Stimulated activated CD8-positive, alpha-beta memory T cell treated with anti-CD3 and anti-CD28 coated beads, Interleukin-4, amount 100 ng/mL, for 4 hours (primary cell): ENCODE measurements at regions not wholly inside any gene's neighbourhood (a gene's known extent, or its start where the extent isn't known, plus 50 kb on each side); places are given as distances from the start of the nearest gene placed in this dataset.

Source experiments
- DNase-seq, 2 donors: peaks; one replicate each; pipeline ENCODE4 v3.0.0-alpha.2; 2020; ENCODE audit warnings: low read depth in 2 of 2, low spot score in 1 of 2

- no peak for DNase-seq
Measured at GRCh38 chr10:100612601-100613595, 77.2 kb downstream of the HIF1AN start.

- no peak for DNase-seq
Measured at GRCh38 chr10:100613846-100614245, 78.1 kb downstream of the HIF1AN start.

GRCh38 chr10:100614429-100615095, 78.8 kb downstream of the HIF1AN start:
- no peak for DNase-seq

- no peak for DNase-seq
Measured at GRCh38 chr10:100615241-100615640, 79.5 kb downstream of the HIF1AN start.

- DNase-seq, result no peak
Measured at GRCh38 chr10:100615908-100616307, 80.2 kb downstream of the HIF1AN start.

GRCh38 chr10:100618091-100618615, 82.4 kb downstream of the HIF1AN start:
- DNase-seq, result no peak

GRCh38 chr10:100618632-100619255, 83.0 kb downstream of the HIF1AN start:
- no peak for DNase-seq

- DNase-seq, result no peak
Measured at GRCh38 chr10:100620087-100620835, 84.5 kb downstream of the HIF1AN start.

- no peak for DNase-seq
Measured at GRCh38 chr10:100621360-100622205, 85.8 kb downstream of the HIF1AN start.

- no peak for DNase-seq
Measured at GRCh38 chr10:100622946-100623345, 87.2 kb downstream of the HIF1AN start.

GRCh38 chr10:100623521-100624230, 87.9 kb downstream of the HIF1AN start:
- DNase-seq, result no peak

GRCh38 chr10:100624298-100624697, 88.6 kb downstream of the HIF1AN start:
- no peak for DNase-seq

GRCh38 chr10:100625816-100626215, 90.1 kb downstream of the HIF1AN start:
- no peak for DNase-seq

- DNase-seq, result no peak
Measured at GRCh38 chr10:100628061-100628460, 92.3 kb downstream of the HIF1AN start.

GRCh38 chr10:100631192-100631591, 95.4 kb downstream of the HIF1AN start:
- DNase-seq, result no peak

- DNase-seq, result no peak
Measured at GRCh38 chr10:100632027-100632426, 96.3 kb downstream of the HIF1AN start.

- DNase-seq, result no peak
Measured at GRCh38 chr10:100634034-100634433, 98.3 kb downstream of the HIF1AN start.

- no peak for DNase-seq
Measured at GRCh38 chr10:100636848-100637553, 101.3 kb downstream of the HIF1AN start.

GRCh38 chr10:100637785-100638184, 102.0 kb downstream of the HIF1AN start:
- no peak for DNase-seq
